Liver (tissue), 7 donors: ENCODE measurements at regions not wholly inside any gene's neighbourhood (a gene's known extent, or its start where the extent isn't known, plus 50 kb on each side); places are given as distances from the start of the nearest gene placed in this dataset.

ENCODE experiments used
- DNase-seq: peaks from one replicate; pipeline ENCODE4 v3.0.0-alpha.2; 2017; ENCODE audit warnings: low spot score
- H3K27ac ChIP-seq, 2 donors: one replicate each; pipeline ENCODE4 v1.7.0; 2013; ENCODE audit warnings: inconsistent platforms in 2 of 2, low read length in 2 of 2, control low read depth in 1 of 2, low read depth in 1 of 2, mild to moderate bottlenecking in 1 of 2
- H3K27me3 ChIP-seq, 4 donors: one replicate each; pipeline versions ENCODE4 v1.6.1 to v1.7.0; 2013; ENCODE audit warnings: low read length in 3 of 4, inconsistent platforms in 1 of 4, mild to moderate bottlenecking in 1 of 4, moderate library complexity in 1 of 4; ENCODE audit not compliant: control insufficient read depth in 4 of 4, insufficient read depth in 4 of 4
- H3K36me3 ChIP-seq, 4 donors: one replicate each; pipeline versions ENCODE4 v1.6.1 to v1.7.0; 2013; ENCODE audit warnings: low read length in 3 of 4, mild to moderate bottlenecking in 3 of 4, low read depth in 1 of 4, moderate library complexity in 1 of 4; ENCODE audit not compliant: control insufficient read depth in 4 of 4, insufficient read depth in 3 of 4
- H3K4me1 ChIP-seq, 4 donors: one replicate each; pipeline versions ENCODE4 v1.6.1 to v1.7.0; 2013; ENCODE audit warnings: low read length in 3 of 4, mild to moderate bottlenecking in 3 of 4, moderate library complexity in 1 of 4; ENCODE audit not compliant: control insufficient read depth in 4 of 4, insufficient read depth in 4 of 4
- H3K4me3 ChIP-seq, 3 donors: one replicate each; pipeline versions ENCODE4 v1.6.1 to v1.7.0; 2013; ENCODE audit warnings: low read length in 3 of 3, control low read depth in 1 of 3, low read depth in 1 of 3, mild to moderate bottlenecking in 1 of 3
- H3K9ac ChIP-seq, 2 donors: one replicate each; pipeline ENCODE4 v1.7.0; 2013; ENCODE audit warnings: low read length in 2 of 2, mild to moderate bottlenecking in 2 of 2, moderate library complexity in 2 of 2, control low read depth in 1 of 2, low read depth in 1 of 2
- H3K9me3 ChIP-seq, 4 donors: one replicate each; pipeline versions ENCODE4 v1.6.1 to v1.7.0; 2013; ENCODE audit warnings: low read length in 3 of 4; ENCODE audit not compliant: control insufficient read depth in 4 of 4
- EGR1 ChIP-seq, 2 donors: IDR thresholded peaks; 2 replicates each; pipeline ENCODE4 v1.6.1; 2016 to 2018; ENCODE audit warnings: antibody characterized with exemption in 2 of 2, low read depth in 2 of 2
- FOXA1 ChIP-seq: IDR thresholded peaks from 2 replicates; pipeline ENCODE4 v1.6.1; 2016; ENCODE audit warnings: antibody characterized with exemption
- GABPA ChIP-seq, 2 donors: IDR thresholded peaks in 1 of 2; conservative IDR thresholded peaks in 1 of 2; 2 replicates each; pipeline ENCODE4 v1.6.1; 2016; ENCODE audit warnings: antibody characterized with exemption in 2 of 2, mild to moderate bottlenecking in 1 of 2, moderate library complexity in 1 of 2
- HNF4A ChIP-seq, 2 donors: conservative IDR thresholded peaks; 2 replicates each; pipeline ENCODE4 v1.6.1; 2016; ENCODE audit warnings: antibody characterized with exemption in 2 of 2, mild to moderate bottlenecking in 2 of 2
- HNF4G ChIP-seq: IDR thresholded peaks from 2 replicates; pipeline ENCODE4 v1.6.1; 2016; ENCODE audit warnings: antibody characterized with exemption
- JUND ChIP-seq, 2 donors: IDR thresholded peaks; 2 replicates each; pipeline ENCODE4 v1.6.1; 2016; ENCODE audit warnings: antibody characterized with exemption in 2 of 2
- NR2F2 ChIP-seq: IDR thresholded peaks from 2 replicates; pipeline ENCODE4 v1.6.1; 2016; ENCODE audit warnings: antibody characterized with exemption
- RXRA ChIP-seq, 2 donors: IDR thresholded peaks; 2 replicates each; pipeline ENCODE4 v1.6.1; 2017 to 2018; ENCODE audit warnings: antibody characterized with exemption in 2 of 2, mild to moderate bottlenecking in 1 of 2
- SP1 ChIP-seq: IDR thresholded peaks from 2 replicates; pipeline ENCODE4 v1.6.1; 2018; ENCODE audit warnings: antibody characterized with exemption, mild to moderate bottlenecking
- TAF1 ChIP-seq: conservative IDR thresholded peaks from 2 replicates; pipeline ENCODE4 v1.6.1; 2016; ENCODE audit warnings: antibody characterized with exemption, mild to moderate bottlenecking
- YY1 ChIP-seq: IDR thresholded peaks from 2 replicates; pipeline ENCODE4 v1.6.1; 2016; ENCODE audit warnings: antibody characterized with exemption, mild to moderate bottlenecking
- WGBS: extraction: QIAGEN DNeasy Blood & Tissue Kit; methylation state at CpG from one replicate; pipeline ENCODE4 v1.1.7; 2013; 5-methylcytosine and 5-hydroxymethylcytosine counted together
- TF ChIP-seq, protein P1 (sequence below): IDR thresholded peaks from 2 replicates; pipeline ENCODE4 v1.6.1; 2016; ENCODE audit warnings: antibody characterized with exemption
- TF ChIP-seq, protein P2 (sequence below): IDR thresholded peaks from 2 replicates; pipeline ENCODE4 v1.6.1; 2016; ENCODE audit warnings: antibody characterized with exemption, mild to moderate bottlenecking
- TF ChIP-seq, protein P3 (sequence below): IDR thresholded peaks from 2 replicates; pipeline ENCODE4 v1.6.1; 2016; ENCODE audit warnings: antibody characterized with exemption
- TF ChIP-seq, protein P4 (sequence below): IDR thresholded peaks from 2 replicates; pipeline ENCODE4 v1.6.1; 2016; ENCODE audit warnings: antibody characterized with exemption
- donor health status: healthy.
- donor health status: healthy.
- donor health status: healthy.
- donor health status: healthy.

DNA sequence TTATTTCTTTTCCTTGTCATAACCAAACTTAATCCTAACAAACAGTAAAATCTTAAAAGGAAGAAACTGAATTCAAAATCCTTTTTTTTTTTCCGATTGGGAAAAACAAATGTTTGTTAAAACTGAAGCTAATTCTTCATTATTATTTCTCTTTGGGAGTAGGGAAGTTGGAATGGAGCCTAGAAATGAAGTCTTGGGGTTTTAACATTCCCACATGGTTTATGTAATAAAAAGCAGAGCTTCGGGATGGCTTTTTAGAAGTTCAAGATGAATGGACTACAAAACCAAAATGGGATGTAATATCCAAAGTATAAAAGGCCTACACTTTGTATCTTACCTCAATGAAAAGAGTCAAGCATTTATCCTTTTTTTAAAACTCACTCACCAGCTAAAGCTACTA is 189.0 kb upstream of the TMC3 start:
- WGBS, result 80% methylated on average over 2 of the region's 2 CpGs
- no peaks in the 10 kb centered on the region for H3K36me3 ChIP-seq

DNA sequence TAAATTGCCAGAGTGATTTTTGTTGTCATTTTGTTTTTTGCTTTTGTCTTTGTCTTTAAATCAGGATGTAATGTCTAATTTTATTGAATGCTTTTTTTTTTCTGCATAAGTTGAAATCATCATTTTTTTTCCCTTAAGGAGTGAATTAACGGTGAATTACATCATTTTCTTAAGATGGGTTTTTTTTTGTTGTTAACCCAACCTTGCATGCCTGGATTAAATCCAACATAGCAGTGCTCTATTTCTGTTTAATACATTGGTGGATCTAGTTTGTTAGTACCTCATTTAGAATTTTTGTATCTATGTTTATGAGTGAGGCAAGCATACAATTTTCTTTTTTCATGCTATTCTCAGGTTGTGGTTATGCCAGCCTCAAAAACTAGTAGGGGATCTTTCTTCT is 186.4 kb upstream of the TMC3 start:
- no peak for DNase-seq
- Histone ChIP-seq H3K27ac (no peak overlapping the region), H3K9ac (no peak overlapping the region), H3K9me3 (no peaks in the 10 kb centered on the region), H3K4me1 (no peaks in the 10 kb centered on the region), H3K27me3 (peaks cover 0 to 2% (median 0%) of the 10 kb centered on the region in 4 donors), H3K36me3 (no peaks in the 10 kb centered on the region), H3K4me3 (no peak overlapping the region)
- TF ChIP-seq NR2F2 (no peak), RXRA (IDR thresholded peaks at IDR 0.05) (no peak)
- TF ChIP-seq, protein P1, sequence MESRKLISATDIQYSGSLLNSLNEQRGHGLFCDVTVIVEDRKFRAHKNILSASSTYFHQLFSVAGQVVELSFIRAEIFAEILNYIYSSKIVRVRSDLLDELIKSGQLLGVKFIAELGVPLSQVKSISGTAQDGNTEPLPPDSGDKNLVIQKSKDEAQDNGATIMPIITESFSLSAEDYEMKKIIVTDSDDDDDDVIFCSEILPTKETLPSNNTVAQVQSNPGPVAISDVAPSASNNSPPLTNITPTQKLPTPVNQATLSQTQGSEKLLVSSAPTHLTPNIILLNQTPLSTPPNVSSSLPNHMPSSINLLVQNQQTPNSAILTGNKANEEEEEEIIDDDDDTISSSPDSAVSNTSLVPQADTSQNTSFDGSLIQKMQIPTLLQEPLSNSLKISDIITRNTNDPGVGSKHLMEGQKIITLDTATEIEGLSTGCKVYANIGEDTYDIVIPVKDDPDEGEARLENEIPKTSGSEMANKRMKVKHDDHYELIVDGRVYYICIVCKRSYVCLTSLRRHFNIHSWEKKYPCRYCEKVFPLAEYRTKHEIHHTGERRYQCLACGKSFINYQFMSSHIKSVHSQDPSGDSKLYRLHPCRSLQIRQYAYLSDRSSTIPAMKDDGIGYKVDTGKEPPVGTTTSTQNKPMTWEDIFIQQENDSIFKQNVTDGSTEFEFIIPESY, result no peak
- 86% methylated on average over 1 of the region's 1 CpG for WGBS

More for the DNA sequence above, 189.0 kb upstream of the TMC3 start:
- Histone ChIP-seq H3K27ac (no peak overlapping the region), H3K4me1 (no peaks in the 10 kb centered on the region), H3K9ac (no peak overlapping the region), H3K9me3 (no peaks in the 10 kb centered on the region), H3K4me3 (no peak overlapping the region), H3K27me3 (peaks cover 0 to 3% (median under 1%) of the 10 kb centered on the region in 4 donors)
- no peak for DNase-seq
- TF ChIP-seq HNF4A (conservative IDR thresholded peaks at IDR 0.05) (no peak), JUND (IDR thresholded peaks at IDR 0.05) (no peak), NR2F2 (no peak), TAF1 (no peak), SP1 (no peak), GABPA (IDR thresholded peaks at IDR 0.05 in 1 of 2, conservative IDR thresholded peaks at IDR 0.05 in 1 of 2) (no peak), YY1 (no peak), EGR1 (IDR thresholded peaks at IDR 0.05; ENCODE audit: low read depth in 2 of 2) (no peak), FOXA1 (no peak), HNF4G (no peak)
- TF ChIP-seq, protein P2, sequence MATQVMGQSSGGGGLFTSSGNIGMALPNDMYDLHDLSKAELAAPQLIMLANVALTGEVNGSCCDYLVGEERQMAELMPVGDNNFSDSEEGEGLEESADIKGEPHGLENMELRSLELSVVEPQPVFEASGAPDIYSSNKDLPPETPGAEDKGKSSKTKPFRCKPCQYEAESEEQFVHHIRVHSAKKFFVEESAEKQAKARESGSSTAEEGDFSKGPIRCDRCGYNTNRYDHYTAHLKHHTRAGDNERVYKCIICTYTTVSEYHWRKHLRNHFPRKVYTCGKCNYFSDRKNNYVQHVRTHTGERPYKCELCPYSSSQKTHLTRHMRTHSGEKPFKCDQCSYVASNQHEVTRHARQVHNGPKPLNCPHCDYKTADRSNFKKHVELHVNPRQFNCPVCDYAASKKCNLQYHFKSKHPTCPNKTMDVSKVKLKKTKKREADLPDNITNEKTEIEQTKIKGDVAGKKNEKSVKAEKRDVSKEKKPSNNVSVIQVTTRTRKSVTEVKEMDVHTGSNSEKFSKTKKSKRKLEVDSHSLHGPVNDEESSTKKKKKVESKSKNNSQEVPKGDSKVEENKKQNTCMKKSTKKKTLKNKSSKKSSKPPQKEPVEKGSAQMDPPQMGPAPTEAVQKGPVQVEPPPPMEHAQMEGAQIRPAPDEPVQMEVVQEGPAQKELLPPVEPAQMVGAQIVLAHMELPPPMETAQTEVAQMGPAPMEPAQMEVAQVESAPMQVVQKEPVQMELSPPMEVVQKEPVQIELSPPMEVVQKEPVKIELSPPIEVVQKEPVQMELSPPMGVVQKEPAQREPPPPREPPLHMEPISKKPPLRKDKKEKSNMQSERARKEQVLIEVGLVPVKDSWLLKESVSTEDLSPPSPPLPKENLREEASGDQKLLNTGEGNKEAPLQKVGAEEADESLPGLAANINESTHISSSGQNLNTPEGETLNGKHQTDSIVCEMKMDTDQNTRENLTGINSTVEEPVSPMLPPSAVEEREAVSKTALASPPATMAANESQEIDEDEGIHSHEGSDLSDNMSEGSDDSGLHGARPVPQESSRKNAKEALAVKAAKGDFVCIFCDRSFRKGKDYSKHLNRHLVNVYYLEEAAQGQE, result no peak
- TF ChIP-seq, protein P3, sequence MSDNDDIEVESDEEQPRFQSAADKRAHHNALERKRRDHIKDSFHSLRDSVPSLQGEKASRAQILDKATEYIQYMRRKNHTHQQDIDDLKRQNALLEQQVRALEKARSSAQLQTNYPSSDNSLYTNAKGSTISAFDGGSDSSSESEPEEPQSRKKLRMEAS, result no peak

DNA sequence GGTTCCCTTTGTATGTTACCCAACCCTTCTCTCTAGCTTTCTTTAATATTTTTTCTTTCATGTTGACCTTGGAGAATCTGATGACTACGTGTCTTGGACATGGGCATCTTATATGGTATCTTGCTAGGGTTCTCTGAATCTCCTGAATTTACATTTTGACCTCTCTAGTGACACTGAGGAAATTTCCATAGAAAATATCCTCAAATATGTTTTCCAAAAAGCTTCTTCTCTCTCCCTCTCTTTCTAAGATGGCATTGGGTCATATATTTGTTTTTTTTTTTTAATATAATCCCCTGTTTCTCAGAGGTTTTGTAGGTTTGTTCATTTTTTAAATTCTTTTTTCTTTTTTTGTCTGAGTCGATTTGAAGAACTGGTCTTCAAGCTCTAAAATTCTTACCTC is 184.0 kb upstream of the TMC3 start:
- no peak for DNase-seq
- Histone ChIP-seq H3K4me3 (no peak overlapping the region), H3K27me3 (no peaks in the 10 kb centered on the region), H3K36me3 (no peaks in the 10 kb centered on the region), H3K9ac (no peak overlapping the region), H3K27ac (no peak overlapping the region), H3K4me1 (no peaks in the 10 kb centered on the region), H3K9me3 (no peaks in the 10 kb centered on the region)
- WGBS, result 84% methylated on average over 2 of the region's 2 CpGs
- TF ChIP-seq TAF1 (no peak), HNF4A (conservative IDR thresholded peaks at IDR 0.05) (no peak), YY1 (no peak)
- TF ChIP-seq, protein P4, sequence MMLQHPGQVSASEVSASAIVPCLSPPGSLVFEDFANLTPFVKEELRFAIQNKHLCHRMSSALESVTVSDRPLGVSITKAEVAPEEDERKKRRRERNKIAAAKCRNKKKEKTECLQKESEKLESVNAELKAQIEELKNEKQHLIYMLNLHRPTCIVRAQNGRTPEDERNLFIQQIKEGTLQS, result no peak
